ENCODE measurements at regions not wholly inside any gene's neighbourhood (a gene's known extent, or its start where the extent isn't known, plus 50 kb on each side); places are given as distances from the start of the nearest gene placed in this dataset.

- ATAC-seq: no peak
These were observed 178.4 kb downstream of the LACC1 start for GRCh38 chr13:44058067-44058466.

- no peak for ATAC-seq
These were observed 179.0 kb downstream of the LACC1 start for GRCh38 chr13:44058624-44059215.

GRCh38 chr13:44061876-44062275, 182.2 kb downstream of the LACC1 start:
- no peak for ATAC-seq

GRCh38 chr13:44063467-44063866, 183.8 kb downstream of the LACC1 start:
- ATAC-seq: no peak

GRCh38 chr13:44063881-44064280, 184.2 kb downstream of the LACC1 start:
- no peak for ATAC-seq

GRCh38 chr13:44064357-44064756, 184.7 kb downstream of the LACC1 start:
- ATAC-seq: no peak

GRCh38 chr13:44068169-44068568, 188.5 kb downstream of the LACC1 start:
- ATAC-seq: no peak

- ATAC-seq: no peak
These were observed 189.0 kb downstream of the LACC1 start for GRCh38 chr13:44068737-44069136.

DNA sequence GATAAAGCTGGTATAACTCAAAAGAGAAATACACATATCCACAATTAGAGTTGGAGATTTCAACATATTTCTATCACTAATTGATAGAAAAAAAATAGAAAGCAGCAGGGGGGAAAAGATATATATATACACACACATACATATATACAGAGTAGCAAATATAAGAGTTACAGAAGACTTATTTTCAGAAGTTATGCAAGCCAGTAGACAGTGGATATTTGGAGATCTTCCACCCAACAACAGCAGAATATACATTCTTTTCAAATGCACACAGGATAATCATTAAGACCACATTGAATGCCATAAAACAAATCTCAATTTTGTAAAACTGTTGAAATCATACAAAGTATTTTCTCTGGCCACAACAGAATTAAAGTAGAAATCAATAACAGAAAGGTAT, 192.8 kb downstream of the LACC1 start:
- no peak for ATAC-seq

DNA sequence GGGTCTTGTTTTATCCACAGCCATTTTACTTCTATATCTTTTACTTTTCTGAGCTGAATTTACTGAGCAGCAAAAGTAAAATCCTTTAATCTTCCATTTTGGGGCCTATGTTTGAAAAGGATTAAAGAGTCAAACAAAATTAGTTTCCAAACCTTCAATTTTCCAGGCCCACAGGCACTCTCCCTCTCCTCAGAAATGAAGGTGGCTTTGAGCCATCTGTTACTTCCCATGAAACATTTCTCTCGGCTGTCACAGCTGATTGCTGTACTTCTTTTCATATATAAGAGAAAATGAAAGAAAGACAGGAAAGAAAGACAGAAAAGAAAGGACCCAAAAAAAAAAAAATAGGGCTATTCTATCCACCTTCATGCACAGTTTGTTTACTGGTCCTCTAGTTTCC, 194.9 kb downstream of the LACC1 start:
- no peak for ATAC-seq

GRCh38 chr13:44075113-44075512, 195.4 kb downstream of the LACC1 start:
- no peak for ATAC-seq

DNA sequence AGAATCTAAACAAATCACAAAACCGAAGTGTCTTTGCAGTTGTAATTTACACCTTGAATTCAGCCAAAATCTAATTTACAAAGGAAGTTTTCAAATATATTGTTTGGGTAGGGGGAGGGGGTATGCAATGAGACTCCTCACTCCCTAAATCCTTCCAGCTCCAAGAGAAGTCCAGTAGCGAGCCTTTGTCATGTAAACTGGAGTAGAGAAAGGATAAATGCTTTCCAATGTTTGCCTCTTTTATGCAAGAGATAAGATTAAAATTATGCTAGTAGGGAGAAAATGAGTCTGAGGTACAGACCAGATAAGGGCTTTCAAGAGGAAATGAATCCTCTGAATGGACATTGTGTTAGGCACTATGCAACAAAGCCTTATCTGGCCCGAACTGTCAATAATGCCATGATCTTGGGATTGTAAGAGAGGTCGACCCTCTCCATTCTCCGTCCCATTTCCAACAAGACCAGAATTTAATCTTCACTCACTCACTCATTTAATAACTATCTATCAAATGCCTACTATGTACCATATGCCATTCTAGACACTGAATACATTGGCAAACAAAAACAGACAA, 199.2 kb downstream of the LACC1 start:
- ATAC-seq: no peak

- ATAC-seq: no peak
These were observed 199.9 kb downstream of the LACC1 start for GRCh38 chr13:44079413-44080205.

GRCh38 chr13:44084146-44084545, 204.4 kb downstream of the LACC1 start:
- no peak for ATAC-seq

GRCh38 chr13:44086389-44086788, 206.7 kb downstream of the LACC1 start:
- no peak for ATAC-seq

DNA sequence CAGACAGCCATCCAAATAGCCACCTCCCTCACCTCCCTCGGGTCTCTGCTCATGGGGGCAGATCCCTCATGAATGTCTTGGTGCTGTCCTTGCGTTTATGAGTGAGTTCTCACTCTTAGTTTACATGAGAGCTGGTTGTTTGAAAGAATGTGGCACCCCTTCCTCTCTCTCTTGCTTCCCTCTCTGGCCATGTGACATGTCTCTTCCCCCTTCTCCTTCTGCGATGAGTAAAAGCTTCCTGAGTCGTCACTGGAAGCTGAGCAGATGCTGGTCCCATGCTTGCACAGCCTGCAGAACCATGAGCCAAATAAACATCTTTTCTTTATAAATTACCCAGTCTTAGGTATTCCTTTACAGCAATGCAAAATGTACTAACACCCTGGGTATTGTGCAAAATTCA, 208.7 kb downstream of the LACC1 start:
- no peak for ATAC-seq

DNA sequence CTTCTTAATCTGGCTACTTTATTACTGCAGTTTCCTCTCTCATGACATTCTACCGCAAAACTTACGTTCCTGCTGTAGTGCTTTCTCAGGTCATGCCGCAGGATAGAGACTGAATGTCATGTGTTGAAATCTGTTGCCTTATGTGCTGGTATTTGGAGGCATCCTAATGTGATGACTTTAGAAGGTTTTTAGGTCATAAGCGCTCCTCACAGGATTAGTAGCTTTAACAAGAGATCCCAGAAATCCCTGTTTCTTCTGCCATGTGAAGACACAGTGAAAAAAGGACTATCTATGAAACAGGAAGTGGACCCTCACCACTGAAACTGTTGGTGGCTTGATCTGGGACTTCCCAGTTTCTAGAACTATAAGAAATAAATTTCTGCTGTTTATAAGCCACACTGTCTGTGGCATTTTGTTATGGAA, 209.3 kb downstream of the LACC1 start:
- peak in 1 of 2 donors; percentile 21 for ATAC-seq

- ATAC-seq: no peak
These were observed 209.7 kb downstream of the LACC1 start for GRCh38 chr13:44089452-44089851.

GRCh38 chr13:44092078-44092970, 212.6 kb downstream of the LACC1 start:
- ATAC-seq: no peak

GRCh38 chr13:44093607-44094564, 214.2 kb downstream of the LACC1 start:
- no peak for ATAC-seq

DNA sequence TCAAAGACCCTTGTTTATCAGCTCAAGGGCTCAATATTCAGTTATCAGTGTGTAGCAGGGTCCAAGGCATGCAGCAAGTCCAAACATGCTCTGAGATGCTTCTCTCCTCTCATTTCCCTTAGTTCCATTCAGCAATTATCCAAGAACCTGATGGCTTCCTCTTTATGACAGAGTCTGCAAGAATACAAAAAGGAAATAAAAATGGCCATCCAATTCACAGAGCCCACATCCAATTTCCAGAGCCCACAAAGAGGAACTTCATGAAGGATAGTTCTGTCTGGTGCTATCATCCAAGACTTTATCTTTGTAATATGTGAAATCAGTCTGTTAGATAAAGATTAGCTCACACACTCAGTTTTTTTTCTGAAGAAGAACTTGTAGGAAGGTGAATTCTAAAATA, 217.2 kb downstream of the LACC1 start:
- no peak for ATAC-seq

- no peak for ATAC-seq
These were observed 218.9 kb downstream of the LACC1 start for GRCh38 chr13:44098559-44098958.

Measured in activated CD4-positive, CD25-positive, alpha-beta regulatory T cell treated with anti-CD3 and anti-CD28 coated beads, Interleukin-2, amount 50 U/mL, for 24 hours (primary cell).